ENCODE measurements at regions not wholly inside any gene's neighbourhood (a gene's known extent, or its start where the extent isn't known, plus 50 kb on each side); places are given as distances from the start of the nearest gene placed in this dataset.

GRCh38 chr14:84819528-84819927 lies 710.4 kb upstream of the FLRT2 start:
- no peak for DNase-seq (ENCODE audit: extremely low read depth, low read depth, low spot score)

- DNase-seq (ENCODE audit: extremely low read depth, low read depth, low spot score), result no peak
Observed at GRCh38 chr14:84825481-84826251, 704.3 kb upstream of the FLRT2 start.

DNA sequence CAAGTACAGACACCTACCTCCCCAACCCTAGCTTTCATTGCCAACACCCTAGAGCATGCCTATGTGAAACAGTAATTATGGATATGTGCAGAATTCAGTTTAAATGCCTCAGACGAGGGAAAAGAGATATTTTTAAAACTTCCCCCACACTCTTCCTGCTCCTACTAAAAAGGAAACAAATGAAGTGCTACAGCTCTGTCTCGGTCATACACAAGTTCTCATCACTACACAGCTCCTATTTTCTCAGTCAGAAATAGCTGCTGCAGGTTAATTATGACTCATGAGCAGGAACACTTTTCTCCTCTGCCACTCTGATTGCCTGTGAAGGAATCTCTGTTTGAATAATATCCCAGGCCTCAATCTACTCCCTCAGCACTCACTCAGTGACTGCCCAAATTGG lies 703.6 kb upstream of the FLRT2 start:
- DNase-seq (ENCODE audit: extremely low read depth, low read depth, low spot score), result no peak

DNA sequence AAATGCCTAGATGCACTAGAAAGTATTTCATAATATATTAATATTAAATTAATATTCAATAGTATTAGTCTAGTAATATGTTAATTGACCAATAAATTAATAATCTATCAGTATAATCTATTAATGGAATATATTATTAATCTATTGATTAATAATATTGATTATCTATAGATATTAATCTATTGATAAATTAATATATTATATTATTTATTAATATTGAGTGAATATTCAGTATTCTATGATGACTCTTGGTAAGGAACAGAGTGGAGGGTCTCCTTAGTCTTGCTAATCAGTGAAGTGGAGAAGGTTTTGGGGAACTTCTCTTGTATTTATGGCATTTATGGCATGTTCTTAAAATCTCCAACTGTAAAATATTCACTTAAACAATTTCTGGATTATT lies 679.3 kb upstream of the FLRT2 start:
- no peak for DNase-seq (ENCODE audit: extremely low read depth, low read depth, low spot score)

DNA sequence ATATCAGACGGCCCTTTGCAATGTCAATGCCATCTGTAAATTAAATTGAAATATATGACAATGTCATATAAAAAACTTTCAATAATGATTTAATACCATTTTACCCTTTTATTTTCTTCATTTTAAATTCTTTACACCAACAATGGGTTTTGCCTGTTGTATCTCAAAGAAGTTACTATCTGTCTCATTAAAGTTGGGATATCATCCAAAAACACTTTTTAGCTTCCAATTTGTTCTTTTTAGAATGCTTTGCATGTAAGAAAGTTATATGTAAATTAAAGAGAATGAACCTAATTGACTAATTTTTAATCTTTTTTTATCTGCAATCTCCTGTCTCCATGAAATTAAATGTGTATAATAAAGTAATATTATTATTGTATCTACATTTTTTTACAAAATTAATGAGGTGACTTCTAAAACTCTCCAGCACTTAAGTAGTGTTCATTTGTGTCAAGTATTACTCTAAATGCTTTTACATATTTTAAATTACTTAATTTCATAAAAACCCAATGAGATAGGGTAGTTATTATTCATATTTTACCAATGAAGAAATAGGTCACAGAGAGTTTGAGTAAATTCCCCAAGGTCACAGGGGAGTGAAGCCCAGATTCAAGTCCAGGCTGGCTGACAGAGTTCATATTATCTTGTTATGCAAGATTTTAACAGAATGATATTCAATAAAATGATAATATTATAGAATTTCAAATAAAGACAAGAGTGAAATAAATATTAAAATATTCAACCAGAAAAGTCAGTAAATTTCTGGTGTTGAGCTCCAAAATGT lies 673.0 kb upstream of the FLRT2 start:
- no peak for DNase-seq (ENCODE audit: extremely low read depth, low read depth, low spot score)

DNA sequence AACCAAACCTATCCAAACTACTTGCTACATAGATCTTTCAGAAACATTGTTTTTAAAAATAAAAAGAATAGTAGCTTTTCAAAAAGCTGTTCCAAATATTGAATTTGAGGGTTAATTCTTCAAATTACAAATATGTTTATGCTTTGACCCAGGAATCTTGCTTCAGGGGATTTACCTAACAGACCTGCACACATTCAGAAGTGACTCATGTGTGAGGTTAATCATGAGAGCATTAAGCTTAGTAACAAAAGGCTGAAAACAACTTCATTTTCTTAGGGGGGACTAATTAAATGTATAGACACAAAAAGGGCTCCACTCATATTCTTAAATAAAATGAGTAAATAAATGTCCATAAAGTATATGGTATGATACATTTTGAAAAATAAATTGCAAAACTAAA lies 672.4 kb upstream of the FLRT2 start:
- DNase-seq (ENCODE audit: extremely low read depth, low read depth, low spot score), result no peak

DNA sequence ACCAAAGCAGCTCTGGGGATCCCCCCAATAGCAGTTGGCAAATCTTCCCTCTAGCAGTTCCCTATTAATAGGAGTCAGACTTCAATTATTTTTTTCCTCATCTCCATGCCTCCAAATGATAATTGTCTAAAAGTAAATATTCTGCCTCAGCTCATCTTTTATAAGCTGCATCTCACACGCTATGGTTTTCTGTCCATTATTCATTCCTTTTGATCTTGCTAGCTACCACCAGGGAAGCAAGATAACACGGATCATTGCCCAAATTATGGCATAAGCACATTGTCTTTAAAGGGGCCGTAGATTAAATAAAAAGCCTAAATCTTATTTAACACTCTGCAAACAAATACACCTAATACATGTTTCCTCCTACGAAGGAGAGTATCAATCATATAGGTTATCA lies 670.8 kb upstream of the FLRT2 start:
- no peak for DNase-seq (ENCODE audit: extremely low read depth, low read depth, low spot score)

DNA sequence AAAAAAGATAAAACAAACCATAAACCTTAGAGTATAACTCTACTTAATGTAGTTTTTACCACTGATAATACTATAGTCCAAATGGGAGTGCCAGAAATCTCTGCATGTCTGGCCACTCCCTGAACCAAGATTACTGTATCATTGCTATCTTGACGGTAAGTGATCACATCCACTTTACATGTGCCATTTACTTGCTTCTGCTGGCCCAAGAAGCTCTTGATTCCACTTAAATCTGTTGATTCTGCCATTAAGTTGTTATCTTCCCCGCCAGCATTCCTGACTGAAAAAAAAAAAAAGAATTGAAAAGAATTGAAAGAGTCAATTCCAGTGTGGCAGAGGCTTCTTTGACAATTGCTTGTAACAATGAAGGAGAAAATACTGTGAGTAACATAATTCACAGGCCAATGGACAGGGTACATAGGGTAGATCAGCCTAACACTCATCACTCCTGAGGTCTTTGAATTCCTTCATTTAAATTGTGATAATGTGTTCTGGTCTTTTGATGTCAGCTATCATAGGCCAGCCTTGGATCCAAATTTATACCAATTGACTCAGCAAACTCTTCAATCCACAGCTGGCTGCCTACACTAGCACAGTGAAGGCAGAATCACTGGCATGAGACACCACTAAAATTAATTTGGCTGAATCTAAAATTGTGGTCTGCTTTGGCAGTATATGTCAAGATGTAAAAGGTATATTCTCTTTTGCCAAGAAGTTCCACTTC lies 665.2 kb upstream of the FLRT2 start:
- DNase-seq (ENCODE audit: extremely low read depth, low read depth, low spot score), result no peak

GRCh38 chr14:84871734-84872133 lies 658.2 kb upstream of the FLRT2 start:
- DNase-seq (ENCODE audit: extremely low read depth, low read depth, low spot score), result no peak

DNA sequence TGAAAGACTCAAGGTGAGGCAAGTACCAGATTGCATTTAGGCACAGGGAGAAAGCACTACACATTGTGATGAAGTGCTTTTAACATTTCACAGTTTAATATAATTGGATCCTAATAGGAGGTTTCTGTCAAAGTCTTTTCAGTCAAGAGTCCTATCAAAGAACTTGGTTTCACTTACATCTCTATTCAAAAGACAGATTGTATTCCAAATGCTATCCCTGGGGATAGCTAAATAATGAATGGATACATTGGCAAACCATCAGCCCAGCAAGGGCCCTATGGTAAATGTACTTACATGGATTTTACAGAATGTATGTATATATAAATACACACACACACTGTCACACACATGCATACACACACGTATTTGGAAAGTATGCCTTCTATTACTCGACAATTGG lies 655.5 kb upstream of the FLRT2 start:
- DNase-seq (ENCODE audit: extremely low read depth, low read depth, low spot score), result no peak

DNA sequence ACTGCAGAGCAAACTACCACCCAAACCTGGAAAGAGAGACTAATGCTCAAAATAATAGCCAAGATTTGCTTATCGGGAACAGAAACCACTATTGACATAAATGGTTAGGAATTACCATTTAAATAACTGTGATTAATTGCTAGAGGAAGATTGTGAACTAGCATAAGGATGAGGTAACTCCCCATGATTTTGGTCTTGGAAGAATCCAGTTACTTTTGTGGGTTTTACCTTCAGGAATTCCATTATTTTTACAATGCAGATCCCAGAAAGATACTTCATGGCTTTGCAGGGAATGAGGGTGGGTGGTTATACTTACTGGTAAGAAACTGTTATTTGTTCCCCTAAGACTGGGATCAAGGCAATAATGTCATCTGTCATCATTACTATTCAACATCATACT lies 652.9 kb upstream of the FLRT2 start:
- DNase-seq (ENCODE audit: extremely low read depth, low read depth, low spot score), result no peak

DNA sequence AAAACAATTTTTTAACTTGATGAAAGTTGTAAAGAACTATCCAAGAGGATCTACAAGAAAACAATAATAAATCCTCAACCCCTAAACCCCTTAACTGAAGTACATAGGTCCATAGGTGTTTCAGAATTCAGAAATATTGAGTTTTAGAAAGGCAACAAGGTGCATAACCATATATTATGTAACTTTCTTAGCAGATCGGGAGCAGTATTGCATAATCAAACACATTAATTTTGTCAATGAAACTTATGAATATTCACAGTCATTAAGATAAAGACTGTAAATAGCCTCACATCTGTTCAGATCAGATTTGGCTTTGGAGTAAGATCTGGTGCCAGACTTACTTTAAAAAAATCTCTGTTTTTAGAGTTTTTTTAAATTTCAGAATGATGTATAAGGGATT lies 647.1 kb upstream of the FLRT2 start:
- DNase-seq (ENCODE audit: extremely low read depth, low read depth, low spot score), result no peak

DNA sequence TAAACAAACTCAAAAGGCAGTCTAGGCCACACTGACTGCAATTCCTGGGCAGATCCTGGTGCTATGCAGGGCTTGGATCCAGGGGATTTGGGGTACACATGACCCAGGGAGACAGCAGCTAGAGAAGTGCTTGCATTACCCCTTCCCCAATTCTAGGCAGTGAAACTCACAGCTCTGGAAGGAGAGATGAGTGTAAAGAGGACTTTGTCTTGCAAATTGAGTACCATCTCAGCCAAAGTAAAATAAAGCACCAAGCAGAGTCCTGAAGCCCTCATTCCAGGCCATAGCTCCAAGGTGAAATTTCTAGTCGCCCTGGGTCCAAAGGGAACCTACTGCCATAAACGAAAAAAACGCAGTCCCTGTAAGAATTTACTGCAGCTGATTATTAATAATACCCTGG lies 644.9 kb upstream of the FLRT2 start:
- no peak for DNase-seq (ENCODE audit: extremely low read depth, low read depth, low spot score)

- no peak for DNase-seq (ENCODE audit: extremely low read depth, low read depth, low spot score)
Observed at GRCh38 chr14:84891404-84891803, 638.5 kb upstream of the FLRT2 start.

GRCh38 chr14:84894254-84894653 lies 635.7 kb upstream of the FLRT2 start:
- no peak for DNase-seq (ENCODE audit: extremely low read depth, low read depth, low spot score)

DNA sequence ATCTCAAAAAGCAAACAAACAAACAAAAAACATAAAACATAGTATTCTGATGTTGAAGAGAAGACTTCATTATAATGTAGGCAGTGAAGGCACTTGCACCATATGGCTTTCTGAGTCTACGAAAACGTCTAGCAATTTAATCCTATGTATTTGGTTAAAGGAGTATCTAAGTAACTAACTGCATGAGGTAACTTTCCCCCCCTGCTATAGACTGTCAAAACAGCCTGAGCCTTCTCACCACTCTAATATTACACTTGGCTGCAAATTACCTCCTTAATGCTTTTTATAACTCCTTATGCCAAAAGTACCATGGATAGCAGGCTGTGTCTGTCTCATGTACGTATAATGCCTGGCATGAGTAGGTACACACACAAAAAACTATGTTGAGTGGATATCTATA lies 607.6 kb upstream of the FLRT2 start:
- no peak for DNase-seq (ENCODE audit: extremely low read depth, low read depth, low spot score)

DNA sequence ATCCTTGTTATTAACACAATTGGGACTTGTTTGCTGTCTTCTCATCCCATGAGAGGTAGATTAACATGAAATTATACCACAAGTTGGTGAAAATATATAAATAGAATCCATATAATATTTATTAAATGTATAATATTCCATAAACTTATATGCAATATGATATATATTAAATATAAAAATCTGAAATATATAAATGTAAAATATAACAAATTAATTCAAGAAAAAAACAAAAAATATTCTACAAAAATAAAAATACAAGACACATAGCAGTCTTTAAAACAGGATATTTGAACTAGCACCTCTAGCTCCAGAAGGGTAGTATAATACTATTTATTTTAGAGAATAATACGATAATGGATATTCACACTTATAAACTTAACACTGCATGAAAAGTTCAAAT lies 603.3 kb upstream of the FLRT2 start:
- DNase-seq (ENCODE audit: extremely low read depth, low read depth, low spot score), result no peak

DNA sequence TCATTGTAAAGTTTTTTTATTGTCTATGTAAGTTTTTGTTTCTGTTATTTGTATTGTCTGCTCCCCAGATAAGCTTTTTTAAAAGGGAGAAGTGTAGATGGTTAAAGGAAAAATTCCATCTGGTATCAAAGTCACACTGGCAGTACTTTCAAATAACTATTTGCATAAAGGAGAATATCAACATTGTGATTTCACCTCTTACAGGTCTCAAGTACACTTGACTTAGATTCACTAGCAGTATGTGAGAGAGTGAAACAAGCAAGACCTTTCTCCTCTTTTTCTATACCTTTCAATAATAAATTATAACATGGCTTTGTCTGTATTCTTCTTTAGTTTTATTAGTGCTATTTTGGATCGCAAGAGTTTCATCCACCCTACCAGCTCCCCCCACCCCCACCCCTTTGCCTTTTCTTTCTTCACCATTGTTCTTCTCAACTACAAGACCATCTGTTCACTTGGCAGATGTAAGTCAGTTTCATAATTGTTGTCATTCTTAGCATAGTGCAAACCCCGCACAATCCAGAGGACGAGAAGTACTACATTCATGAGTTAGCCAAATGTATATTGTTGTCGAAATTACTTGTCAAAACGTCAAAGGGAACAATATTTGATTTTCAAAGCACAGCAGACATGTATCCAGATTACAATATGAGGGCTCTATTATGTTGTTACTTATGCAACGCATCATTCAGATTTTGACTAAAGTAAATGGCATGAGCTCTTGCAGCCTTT lies 602.7 kb upstream of the FLRT2 start:
- DNase-seq (ENCODE audit: extremely low read depth, low read depth, low spot score), result no peak

DNA sequence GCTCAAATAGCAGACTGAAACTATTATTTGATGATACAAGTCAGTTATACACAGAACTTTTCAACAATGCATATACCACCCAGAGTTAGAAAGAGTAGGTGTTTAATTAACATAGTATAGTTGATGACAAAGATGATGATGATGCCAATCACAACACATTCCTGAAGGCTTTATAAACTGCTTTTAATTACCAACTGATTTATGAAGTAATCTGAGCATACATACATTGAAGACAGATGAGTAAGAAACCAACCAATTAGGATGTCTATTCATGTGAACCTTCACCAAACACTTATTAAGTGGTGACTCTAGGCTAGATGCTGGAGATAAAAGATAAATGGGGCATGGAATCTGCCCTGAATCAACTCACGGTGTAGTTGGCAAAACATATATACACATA lies 600.9 kb upstream of the FLRT2 start:
- DNase-seq (ENCODE audit: extremely low read depth, low read depth, low spot score), result no peak

- DNase-seq (ENCODE audit: extremely low read depth, low read depth, low spot score), result no peak
Observed at GRCh38 chr14:84929834-84930233, 600.1 kb upstream of the FLRT2 start.

DNA sequence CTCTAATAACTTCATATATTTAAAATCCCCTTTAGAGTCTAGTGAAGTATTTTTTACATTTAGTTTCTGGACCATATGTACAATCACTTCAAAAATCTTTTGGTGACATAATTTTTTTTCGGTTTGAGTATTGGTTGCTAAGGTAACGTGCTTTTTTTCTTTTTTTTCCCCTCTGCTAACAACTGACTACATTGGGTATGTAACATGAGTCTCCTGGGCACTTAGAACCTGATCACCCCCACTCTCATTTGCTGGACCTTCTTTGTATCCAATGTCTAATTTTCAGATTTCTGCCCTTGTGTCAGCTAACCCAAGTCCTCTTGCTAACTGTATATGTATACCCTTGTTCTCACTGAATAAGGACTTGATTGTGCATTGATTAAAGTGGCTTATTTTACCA lies 592.9 kb upstream of the FLRT2 start:
- no peak for DNase-seq (ENCODE audit: extremely low read depth, low read depth, low spot score)

Data from glomerular endothelial cell (primary cell).